ENCODE measurements at regions not wholly inside any gene's neighbourhood (a gene's known extent, or its start where the extent isn't known, plus 50 kb on each side); places are given as distances from the start of the nearest gene placed in this dataset.

GRCh38 chr2:155431004-155431507, 732.6 kb downstream of the KCNJ3 start:
- TF ChIP-seq CTCF (IDR thresholded peaks at IDR 0.05) (no peak), POLR2A (IDR thresholded peaks at IDR 0.05) (no peak), POLR2AphosphoS5 (IDR thresholded peaks at IDR 0.05) (no peak)

Data from gastroesophageal sphincter (tissue), 3 donors.